Frontal cortex (tissue), 3 donors: ENCODE measurements at regions not wholly inside any gene's neighbourhood (a gene's known extent, or its start where the extent isn't known, plus 50 kb on each side); places are given as distances from the start of the nearest gene placed in this dataset.
"Not testable (repeated sequence)": the region's sequence is repeated elsewhere in the genome, so short reads cannot be mapped to it uniquely, and the experiment has no call there.

Experiments used
- DNase-seq, 2 donors: peaks; one replicate each; pipeline ENCODE4 v3.0.0; 2012; ENCODE audit warnings: low spot score in 2 of 2
- FAIRE-seq: peaks from 2 replicates; lab custom pipeline; 2012; peaks lifted over from hg19 to GRCh38; lab: Jason Lieb, UNC
- donor health status: control.
- donor health status: control.
- donor health status: control.

DNA sequence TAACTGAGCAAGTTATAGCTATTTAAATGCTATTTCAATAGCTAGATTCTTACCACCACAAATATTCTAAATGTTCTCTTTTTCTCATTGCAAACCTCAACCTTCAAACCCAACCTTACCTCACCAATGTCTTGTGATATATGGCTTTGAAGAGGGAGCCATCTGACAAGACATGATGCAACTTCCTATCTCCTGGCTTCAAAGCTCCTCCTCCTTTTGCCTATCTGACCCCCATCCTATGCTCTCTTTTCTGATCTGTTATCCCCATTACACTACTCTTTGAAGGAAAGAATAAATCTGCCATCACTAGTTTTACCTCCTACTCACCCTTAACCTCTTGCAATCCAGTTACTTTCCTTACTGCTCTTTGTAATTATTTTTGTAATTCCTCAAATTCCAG lies 235.6 kb upstream of the ZSWIM2 start:
- DNase-seq (no peak), FAIRE-seq (no peak)

GRCh38 chr2:187081461-187081860 lies 232.5 kb upstream of the ZSWIM2 start:
- no peak for DNase-seq
- no peak for FAIRE-seq

GRCh38 chr2:187079901-187080300 lies 230.9 kb upstream of the ZSWIM2 start:
- no peak for DNase-seq
- no peak for FAIRE-seq

GRCh38 chr2:187078297-187078696 lies 229.3 kb upstream of the ZSWIM2 start:
- FAIRE-seq (no peak), DNase-seq (no peak)

DNA sequence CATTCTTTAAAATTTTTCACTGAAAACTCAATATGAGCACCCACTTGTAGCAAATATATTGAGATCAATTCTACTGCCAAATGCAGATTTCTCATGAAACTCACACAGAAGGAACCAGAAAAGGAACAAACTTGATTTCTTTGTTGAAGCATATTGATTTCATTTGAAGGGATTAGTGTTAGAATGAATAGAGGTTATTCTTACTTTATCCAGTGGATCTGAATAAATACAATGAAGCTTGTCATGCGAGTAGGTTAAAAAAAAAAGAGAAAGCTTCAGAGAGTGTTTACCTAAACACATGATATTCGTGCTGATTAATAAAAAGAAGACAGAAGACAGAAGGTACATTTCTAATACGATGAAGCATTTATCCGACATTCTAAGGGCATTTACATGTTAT lies 226.7 kb upstream of the ZSWIM2 start:
- no peak for FAIRE-seq
- DNase-seq = no peak

- no peak for DNase-seq
- FAIRE-seq = no peak
These were observed 226.2 kb upstream of the ZSWIM2 start for GRCh38 chr2:187075199-187075635.

GRCh38 chr2:187058198-187058597 lies 209.2 kb upstream of the ZSWIM2 start:
- no peak for FAIRE-seq
- DNase-seq = no peak

DNA sequence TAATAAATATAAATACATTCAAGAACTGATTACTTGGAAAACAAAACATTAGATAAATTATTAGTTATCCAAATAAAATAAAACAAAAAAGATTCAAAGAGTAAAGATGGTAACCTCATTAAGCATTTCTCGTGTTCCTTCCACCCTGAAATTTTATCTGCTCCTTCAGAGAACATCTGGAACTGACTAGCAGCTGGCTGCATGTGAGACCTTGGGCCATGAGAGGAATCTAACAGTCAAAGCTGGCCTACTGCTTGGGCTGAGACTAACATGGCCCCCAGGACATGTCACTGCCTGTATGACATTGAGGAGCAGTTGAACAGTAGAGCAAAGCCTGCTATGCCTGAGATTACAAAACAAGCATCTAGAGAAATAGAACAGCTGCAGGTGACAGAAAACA lies 208.5 kb upstream of the ZSWIM2 start:
- DNase-seq = no peak
- FAIRE-seq = no peak

DNA sequence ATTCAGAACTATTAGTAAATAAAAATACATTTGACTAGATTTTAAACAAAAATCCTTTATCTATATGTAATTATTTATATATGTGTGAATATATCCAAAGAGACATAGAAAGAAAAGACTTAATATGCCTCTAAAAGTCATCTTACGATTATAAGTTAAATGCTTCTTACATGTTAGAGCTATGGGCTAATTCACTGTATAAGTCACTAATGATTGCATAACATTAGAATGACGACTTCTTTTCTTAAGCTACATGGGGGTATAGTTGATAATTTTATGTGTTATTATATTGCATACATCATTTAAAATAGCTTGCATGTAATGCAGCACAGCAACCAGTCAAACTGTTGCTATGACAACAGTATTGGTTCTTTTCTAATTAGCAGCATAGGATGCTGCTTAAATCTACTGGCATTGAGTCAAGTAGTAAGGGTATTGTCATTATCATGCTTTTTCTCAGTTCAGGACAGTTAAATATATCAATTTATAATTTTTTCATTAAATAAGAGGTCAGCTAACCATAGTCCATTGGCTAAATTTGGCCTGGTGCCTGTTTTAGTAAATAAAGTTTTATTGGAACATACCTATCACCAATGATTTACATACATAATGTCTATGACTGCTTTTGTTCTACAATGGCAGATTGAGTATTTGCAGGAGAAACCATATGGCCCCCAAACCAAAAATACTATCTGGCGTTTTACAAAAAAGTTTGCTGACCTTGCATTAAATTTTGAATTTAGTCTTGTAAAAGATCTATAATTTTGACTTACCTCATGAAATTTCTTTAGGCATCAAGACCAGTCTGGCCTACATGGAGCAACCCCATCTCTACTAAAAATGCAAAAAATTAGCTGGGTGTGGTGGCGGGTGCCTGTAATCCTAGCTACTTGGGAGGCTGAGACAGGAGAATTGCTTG lies 207.7 kb upstream of the ZSWIM2 start:
- DNase-seq (no peak), FAIRE-seq (no peak)

- DNase-seq (no peak), FAIRE-seq (no peak)
These were observed 206.5 kb upstream of the ZSWIM2 start for GRCh38 chr2:187055463-187055862.

- FAIRE-seq = no peak
- DNase-seq = no peak
These were observed 205.7 kb upstream of the ZSWIM2 start for GRCh38 chr2:187054501-187055319.

DNA sequence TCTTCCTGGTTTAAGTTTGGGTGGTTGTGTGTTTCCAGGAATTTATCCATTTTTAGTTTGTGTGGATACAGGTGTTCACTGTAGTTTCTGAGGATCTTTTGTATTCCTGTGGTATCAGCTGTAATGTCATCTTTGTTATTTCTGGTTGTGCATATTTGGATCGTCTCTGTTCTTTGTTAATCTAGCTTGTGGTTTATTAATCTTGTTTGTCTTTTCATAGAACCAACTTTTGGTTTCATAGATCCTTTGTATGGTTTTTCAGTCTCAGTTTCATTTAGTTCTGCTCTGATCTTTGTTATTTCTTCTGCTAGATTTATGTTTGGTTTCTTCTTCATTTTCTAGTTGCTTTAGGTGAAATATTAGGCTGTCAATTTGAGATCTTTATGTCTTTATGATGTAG lies 202.4 kb upstream of the ZSWIM2 start:
- FAIRE-seq = no peak
- no peak for DNase-seq

GRCh38 chr2:187050409-187050998 lies 201.5 kb upstream of the ZSWIM2 start:
- FAIRE-seq (no peak), DNase-seq (no peak)

- no peak for DNase-seq
- FAIRE-seq = no peak
These were observed 188.3 kb upstream of the ZSWIM2 start for GRCh38 chr2:187037310-187037709.

GRCh38 chr2:187034434-187034833 lies 185.5 kb upstream of the ZSWIM2 start:
- DNase-seq (no peak), FAIRE-seq (no peak)

GRCh38 chr2:187024739-187025138 lies 175.8 kb upstream of the ZSWIM2 start:
- DNase-seq = no peak
- FAIRE-seq = no peak

DNA sequence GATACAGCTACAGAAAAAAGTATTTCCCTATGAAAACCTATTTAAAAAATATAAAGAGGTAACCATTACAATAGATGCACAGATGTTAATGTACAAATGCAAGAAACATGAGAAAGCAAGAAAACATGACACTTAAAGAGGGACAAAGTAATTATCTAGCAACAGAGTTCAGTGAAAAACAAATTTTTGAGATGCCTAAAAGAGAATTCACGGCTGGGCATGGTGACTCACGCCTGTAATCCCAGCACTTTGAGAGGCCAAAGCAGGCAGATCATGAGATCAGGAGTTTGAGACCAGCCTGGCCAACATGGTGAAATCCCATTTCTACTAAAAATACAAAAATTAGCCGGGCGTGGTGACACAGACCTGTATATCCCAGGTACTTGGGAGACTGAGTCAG lies 175.0 kb upstream of the ZSWIM2 start:
- not testable (repeated sequence) for FAIRE-seq, DNase-seq

DNA sequence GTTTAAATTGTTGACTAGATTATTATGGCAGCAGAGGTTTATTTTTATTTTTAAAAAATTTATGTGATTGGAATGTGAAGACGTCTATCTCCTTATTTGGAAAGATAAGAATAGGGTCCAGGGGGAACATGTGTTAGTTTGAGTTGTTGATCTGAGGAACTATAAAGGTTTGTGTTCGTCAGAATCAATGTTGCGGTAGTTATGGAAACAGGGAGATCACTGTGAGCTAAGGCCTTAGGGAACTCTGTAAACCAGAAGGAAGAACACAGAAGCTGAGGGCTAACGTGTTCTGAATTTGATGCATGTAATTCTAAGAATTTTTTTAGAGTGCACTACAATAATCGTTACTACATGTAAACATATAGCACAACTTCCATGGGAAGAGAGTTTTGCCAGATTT lies 168.5 kb upstream of the ZSWIM2 start:
- no peak for FAIRE-seq
- no peak for DNase-seq

DNA sequence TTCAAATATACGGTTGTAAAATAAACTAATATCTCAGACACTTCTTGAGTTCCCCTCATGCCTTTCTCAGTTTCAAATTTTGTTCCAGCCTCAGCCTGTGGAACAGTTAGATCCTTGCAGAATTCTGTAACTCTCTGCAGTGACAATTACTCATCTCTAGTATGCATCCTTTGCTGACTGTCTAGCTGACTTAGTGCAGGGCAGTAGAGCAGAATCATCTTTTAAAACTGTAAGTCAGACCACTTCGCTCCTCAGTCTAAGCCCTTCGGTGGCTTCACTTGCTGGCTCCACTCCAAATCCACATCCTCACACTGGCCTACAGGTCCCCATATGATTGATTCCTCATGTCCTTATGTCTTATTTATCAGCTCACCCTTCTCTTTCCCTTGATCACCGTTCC lies 164.1 kb upstream of the ZSWIM2 start:
- DNase-seq (no peak), FAIRE-seq (no peak)

DNA sequence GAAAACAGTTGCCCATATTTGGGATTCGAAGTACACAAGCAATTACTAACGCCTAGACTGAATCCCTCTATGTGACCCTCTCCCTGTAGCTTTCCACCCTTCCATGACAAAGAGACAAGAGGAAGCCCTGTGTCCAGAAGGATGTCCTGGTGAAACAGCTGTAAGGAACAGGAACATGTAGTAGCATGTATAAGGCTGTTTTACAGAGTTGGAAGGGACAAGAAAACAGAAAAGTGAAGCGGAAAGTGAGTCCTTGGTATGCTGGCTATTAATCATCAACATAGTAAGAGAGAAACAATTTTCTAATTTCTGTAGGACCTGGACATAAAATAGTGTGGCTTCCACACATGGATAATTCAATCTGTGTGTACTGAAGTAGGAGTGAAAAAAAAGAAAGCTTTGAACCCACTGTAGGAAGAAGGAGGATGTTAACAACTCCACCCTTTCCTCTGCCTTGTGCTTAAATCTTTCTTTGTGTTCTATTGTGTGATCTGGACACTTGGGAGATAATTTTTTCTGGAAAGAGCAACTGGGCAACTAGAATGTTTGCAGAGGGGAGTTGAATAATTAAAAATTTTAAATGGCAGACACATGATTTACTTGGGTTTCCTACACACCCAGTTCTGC lies 162.3 kb upstream of the ZSWIM2 start:
- DNase-seq (no peak), FAIRE-seq (no peak)
